Left ventricle myocardium inferior (tissue), 1 donor: ENCODE measurements at regions not wholly inside any gene's neighbourhood (a gene's known extent, or its start where the extent isn't known, plus 50 kb on each side); places are given as distances from the start of the nearest gene placed in this dataset.

Source experiments
- DNase-seq: peaks from one replicate; pipeline ENCODE4 v3.0.0-alpha.2; 2020
- H3K27ac ChIP-seq: fragments of 200-600 bp; replicated peaks from 2 replicates; pipeline ENCODE4 v1.8.0; 2021
- H3K27me3 ChIP-seq: fragments of 200-600 bp; 2 replicates; pipeline ENCODE4 v1.8.0; 2021; ENCODE audit warnings: low read depth
- H3K36me3 ChIP-seq: fragments of 200-600 bp; 2 replicates; pipeline ENCODE4 v1.8.0; 2021
- H3K4me1 ChIP-seq: fragments of 200-600 bp; 2 replicates; pipeline ENCODE4 v1.8.0; 2021
- H3K4me3 ChIP-seq: fragments of 200-600 bp; 2 replicates; pipeline ENCODE4 v1.8.0; 2021; ENCODE audit warnings: mild to moderate bottlenecking, moderate library complexity
- H3K9me3 ChIP-seq: fragments of 200-600 bp; replicated peaks from 2 replicates; pipeline ENCODE4 v1.8.0; 2021
- intact Hi-C: fragments of 100-400 bp; cut with micrococcal nuclease; formaldehyde crosslinking; loops from one replicate; pipeline ENCODE4 v1.11.0; 2022
- TF ChIP-seq, protein P1 (sequence below): fragments of 200-600 bp; IDR thresholded peaks from 2 replicates; pipeline ENCODE4 v1.8.0; 2021; ENCODE audit warnings: antibody characterized with exemption, mild to moderate bottlenecking, borderline replicate concordance
- donor health status: DM: no; HTN: yes; CAD: no; lungs with severe emphysema.

GRCh38 chr4:181181331-181181730 is 1061.9 kb upstream of the TENM3 start:
- intact Hi-C loops, result no loop called here
- no peak for DNase-seq

GRCh38 chr4:181189751-181190150 is 1053.5 kb upstream of the TENM3 start:
- H3K27me3 ChIP-seq, result no peaks in the 10 kb centered on the region
- intact Hi-C loops, result no loop called here
- TF ChIP-seq, protein P1, sequence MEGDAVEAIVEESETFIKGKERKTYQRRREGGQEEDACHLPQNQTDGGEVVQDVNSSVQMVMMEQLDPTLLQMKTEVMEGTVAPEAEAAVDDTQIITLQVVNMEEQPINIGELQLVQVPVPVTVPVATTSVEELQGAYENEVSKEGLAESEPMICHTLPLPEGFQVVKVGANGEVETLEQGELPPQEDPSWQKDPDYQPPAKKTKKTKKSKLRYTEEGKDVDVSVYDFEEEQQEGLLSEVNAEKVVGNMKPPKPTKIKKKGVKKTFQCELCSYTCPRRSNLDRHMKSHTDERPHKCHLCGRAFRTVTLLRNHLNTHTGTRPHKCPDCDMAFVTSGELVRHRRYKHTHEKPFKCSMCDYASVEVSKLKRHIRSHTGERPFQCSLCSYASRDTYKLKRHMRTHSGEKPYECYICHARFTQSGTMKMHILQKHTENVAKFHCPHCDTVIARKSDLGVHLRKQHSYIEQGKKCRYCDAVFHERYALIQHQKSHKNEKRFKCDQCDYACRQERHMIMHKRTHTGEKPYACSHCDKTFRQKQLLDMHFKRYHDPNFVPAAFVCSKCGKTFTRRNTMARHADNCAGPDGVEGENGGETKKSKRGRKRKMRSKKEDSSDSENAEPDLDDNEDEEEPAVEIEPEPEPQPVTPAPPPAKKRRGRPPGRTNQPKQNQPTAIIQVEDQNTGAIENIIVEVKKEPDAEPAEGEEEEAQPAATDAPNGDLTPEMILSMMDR, result no peak

More at GRCh38 chr4:181181331-181181730, 1061.9 kb upstream of the TENM3 start:
- H3K9me3 ChIP-seq, result peaks cover 11% of the 10 kb centered on the region
- H3K36me3 ChIP-seq, result no peaks in the 10 kb centered on the region
- H3K4me1 ChIP-seq, result no peaks in the 10 kb centered on the region
- TF ChIP-seq, protein P1, result no peak
- no peak overlapping the region for H3K4me3 ChIP-seq
- no peak overlapping the region for H3K27ac ChIP-seq
- no peaks in the 10 kb centered on the region for H3K27me3 ChIP-seq

GRCh38 chr4:181193131-181193930 is 1049.9 kb upstream of the TENM3 start:
- TF ChIP-seq, protein P1, result no peak
- Histone ChIP-seq H3K4me1 (no peaks in the 10 kb centered on the region), H3K9me3 (no peaks in the 10 kb centered on the region), H3K36me3 (no peaks in the 10 kb centered on the region), H3K27me3 (no peaks in the 10 kb centered on the region), H3K27ac (no peak overlapping the region), H3K4me3 (no peak overlapping the region)
- no peak for DNase-seq
- intact Hi-C loops, result no loop called here

More at GRCh38 chr4:181189751-181190150, 1053.5 kb upstream of the TENM3 start:
- Histone ChIP-seq H3K4me1 (no peaks in the 10 kb centered on the region), H3K4me3 (no peak overlapping the region), H3K36me3 (no peaks in the 10 kb centered on the region), H3K9me3 (peaks cover 10% of the 10 kb centered on the region), H3K27ac (no peak overlapping the region)
- DNase-seq, result no peak

DNA sequence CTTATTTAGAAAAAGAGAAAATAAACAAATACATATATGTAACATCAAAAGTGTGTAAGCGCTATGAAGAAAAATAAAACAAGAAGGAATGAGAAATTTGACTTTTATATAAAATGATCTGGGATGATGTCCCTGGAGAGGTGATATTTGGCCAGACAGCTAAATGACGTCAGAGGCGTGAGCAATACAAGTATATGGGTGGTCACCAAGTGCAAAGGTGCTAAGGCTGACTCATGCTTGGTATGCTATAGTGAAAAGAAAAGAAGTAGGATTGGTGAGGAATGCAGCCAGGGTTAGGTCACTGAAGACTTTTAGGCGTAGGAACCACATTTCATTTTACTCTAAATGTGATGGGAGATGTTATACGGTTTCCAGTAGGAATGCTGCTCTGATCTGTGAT is 1049.1 kb upstream of the TENM3 start:
- Histone ChIP-seq H3K36me3 (no peaks in the 10 kb centered on the region), H3K4me3 (no peak overlapping the region), H3K4me1 (no peaks in the 10 kb centered on the region), H3K9me3 (no peaks in the 10 kb centered on the region), H3K27ac (no peak overlapping the region), H3K27me3 (no peaks in the 10 kb centered on the region)
- DNase-seq, result no peak
- intact Hi-C loops, result no loop called here
- TF ChIP-seq, protein P1, result no peak

GRCh38 chr4:181200076-181200475 is 1043.1 kb upstream of the TENM3 start:
- no peaks in the 10 kb centered on the region for H3K36me3 ChIP-seq
- no peaks in the 10 kb centered on the region for H3K9me3 ChIP-seq
- no peak overlapping the region for H3K27ac ChIP-seq
- H3K27me3 ChIP-seq, result no peaks in the 10 kb centered on the region
- intact Hi-C loops, result no loop called here
- no peak overlapping the region for H3K4me3 ChIP-seq
- DNase-seq, result no peak
- peaks cover 3% of the 10 kb centered on the region for H3K4me1 ChIP-seq
- TF ChIP-seq, protein P1, result no peak
